GM19025 (cell line): ENCODE measurements at regions not wholly inside any gene's neighbourhood (a gene's known extent, or its start where the extent isn't known, plus 50 kb on each side); places are given as distances from the start of the nearest gene placed in this dataset.
A peak's percentile ranks its signal among the peaks of the same experiment; 100 is the strongest.

ENCODE experiments used
- ATAC-seq: cut with Tn5 transposase; IDR thresholded peaks from one replicate; pipeline ENCODE4 v1.9.1; 2021; ENCODE audit warnings: mild to moderate bottlenecking, low read depth, moderate library complexity; ENCODE audit not compliant: unreplicated experiment

DNA sequence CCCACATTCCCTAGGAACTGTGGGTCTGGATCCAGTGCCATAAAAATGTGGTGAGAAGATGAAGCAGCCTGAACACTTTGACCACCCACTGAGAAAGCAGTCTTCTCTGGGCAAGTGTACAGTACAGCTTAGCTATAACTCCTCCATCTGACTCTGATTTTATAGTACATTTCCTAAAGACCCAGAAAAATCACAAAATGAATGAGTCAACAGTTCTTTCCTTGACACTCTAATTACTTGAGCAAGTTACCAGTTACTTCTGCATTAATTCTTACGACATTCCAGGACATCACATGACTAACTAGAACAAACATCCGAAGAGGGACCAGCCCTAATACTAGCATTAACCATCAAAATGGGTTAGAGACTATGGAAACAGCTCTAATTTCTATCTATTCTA, 148.1 kb upstream of the PEX5L start:
- no peak for ATAC-seq

DNA sequence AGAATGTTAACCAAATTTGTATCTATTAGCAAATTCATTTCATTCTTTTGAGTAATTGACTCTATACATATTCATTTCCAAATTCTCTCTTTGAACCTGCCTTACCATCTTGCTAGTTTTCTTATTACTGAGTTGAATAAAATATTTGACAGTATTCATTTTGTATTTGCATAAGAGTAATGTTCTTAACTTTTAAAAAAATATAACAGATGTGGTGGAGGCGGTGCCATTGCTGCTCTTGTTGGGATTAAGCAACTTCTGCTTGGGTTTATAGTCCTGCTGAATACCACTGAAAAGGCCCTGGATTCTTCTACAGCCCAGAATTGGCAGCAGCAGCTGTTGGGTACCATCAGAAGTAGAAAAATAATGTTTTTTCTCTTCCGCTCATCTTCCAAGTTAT, 148.9 kb upstream of the PEX5L start:
- no peak for ATAC-seq

DNA sequence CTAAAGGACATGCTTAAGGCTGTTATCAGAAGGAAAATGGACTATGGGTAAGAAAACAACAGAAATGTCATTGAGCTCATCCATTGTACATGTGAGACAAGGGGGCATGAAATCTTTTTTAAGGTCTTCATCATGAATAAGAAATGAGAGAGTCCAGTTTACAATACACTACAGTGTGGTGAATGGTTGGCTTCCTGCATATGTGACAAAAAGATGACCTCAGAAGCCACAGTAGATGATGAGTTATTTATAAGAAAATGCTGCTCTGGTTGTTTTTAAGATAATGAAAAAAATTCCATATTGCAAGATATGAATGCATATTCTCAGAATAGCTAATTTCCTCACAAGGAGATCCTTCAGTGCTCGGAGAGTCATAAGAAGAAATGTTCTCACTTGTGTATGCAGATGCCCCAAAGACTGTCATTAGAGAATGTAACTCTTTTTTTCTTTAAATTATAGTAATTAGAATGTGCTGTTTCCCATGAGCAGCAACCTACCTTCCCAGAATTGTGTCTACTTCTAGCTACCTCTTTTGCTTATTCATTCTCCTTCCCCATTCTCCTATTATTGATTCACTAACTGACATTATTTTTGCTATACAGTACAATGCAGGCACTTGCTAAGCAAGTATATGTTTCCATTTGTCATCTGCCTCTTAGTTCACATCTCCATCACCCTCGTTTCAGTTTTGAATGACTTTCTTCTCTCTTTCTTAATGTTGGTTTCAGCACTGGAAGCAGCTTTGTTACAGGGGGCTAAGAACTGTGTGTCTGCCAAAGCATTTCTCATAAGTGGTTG, 152.0 kb upstream of the PEX5L start:
- ATAC-seq, result peak; percentile 85

DNA sequence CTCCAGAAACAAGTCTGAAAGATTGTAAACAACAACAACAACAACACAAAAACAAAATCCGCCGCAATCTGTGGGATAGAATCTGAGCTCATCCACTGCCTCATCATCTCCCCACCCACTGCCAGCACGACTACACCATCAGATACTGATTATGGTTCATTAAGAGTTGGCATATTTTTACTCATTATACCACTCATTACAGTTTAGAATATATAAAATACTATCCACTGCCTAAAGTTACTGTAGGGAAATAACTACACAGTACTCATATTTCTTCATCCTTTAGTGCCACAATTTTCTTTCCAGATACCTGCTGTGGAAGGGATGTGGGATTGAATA, 152.5 kb upstream of the PEX5L start:
- ATAC-seq, result no peak

DNA sequence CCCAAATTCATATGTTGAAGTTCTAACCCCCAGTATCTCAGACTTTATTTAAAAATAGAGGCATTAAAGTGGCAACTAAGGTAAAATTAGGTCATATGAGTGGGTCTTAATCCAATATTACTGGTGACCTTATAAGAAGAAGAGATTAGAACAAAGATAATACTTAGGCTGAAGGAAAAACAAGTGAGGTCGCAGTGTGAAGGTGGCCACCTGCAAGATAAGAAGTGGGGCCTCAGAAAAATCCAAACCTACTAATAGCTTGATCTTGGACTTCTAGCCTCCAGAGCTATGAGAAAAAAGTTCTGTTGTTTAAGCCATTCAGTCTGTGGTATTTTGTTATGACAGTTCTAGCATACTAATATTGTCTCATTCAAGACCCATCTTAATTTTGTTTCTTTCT, 159.9 kb upstream of the PEX5L start:
- ATAC-seq, result no peak

DNA sequence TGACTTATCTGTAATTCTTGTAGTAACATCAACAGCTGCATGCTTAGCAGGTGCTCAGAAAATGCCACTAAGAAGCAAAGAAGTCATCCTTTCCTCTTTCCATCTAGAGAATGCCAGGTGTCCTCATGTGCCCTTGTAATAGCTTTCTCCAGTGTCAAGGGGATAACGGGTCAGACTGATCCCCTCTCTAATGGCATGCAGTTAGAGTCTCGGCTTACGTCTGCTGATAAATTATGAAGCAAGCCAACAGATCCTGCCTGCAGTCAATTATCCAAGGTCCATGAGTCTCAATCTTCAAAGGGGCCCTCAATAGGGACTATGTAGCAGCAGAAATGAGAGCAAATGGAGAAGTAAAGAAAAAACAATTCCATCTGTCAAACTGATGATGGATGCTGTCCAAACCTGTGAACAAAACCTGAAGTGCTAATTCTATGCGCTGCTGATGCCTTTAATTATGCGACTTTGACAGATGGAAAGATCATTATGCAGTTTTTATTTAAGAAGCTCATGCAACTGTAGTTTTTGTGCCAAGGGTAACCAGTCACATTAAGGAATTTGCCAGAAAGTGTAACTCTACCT, 162.8 kb upstream of the PEX5L start:
- no peak for ATAC-seq

DNA sequence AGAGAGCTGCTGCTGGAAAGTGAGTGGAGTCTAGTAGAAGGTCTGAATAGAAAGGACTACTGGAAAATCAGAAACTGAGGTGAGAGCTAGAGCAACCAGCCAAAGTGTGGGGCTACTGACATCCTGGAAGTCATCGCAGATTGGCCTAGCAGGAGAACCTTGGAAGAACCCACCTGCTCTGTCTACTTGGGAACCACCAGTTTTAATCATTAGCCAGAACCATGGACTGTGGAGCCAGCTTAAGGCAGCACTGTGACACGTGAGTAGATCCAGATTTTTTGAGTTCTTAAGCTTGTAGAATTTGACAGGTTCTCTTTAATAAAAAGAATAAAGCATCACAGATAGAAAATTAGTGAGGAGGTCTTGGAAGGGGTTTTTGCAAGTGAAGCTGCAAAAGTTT, 179.1 kb upstream of the PEX5L start:
- no peak for ATAC-seq

DNA sequence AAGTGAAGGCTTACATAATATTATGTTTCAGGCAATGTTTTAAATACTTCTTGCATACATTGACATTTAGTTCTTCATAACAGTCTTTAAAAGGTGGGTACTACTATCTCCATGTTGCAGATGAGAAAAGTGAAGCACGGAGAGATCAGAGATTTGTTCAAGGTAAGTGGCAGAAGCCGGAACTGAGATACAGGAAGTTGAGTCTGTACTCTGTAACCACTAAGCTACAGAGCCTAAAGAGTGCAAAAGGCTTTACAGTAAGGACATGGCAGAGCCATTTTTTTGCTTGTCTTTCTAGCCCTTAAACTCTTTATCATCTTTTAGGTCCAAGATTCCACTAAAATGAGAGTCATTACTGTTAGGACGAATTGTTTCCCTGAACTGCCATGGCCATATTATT, 186.5 kb upstream of the PEX5L start:
- no peak for ATAC-seq

DNA sequence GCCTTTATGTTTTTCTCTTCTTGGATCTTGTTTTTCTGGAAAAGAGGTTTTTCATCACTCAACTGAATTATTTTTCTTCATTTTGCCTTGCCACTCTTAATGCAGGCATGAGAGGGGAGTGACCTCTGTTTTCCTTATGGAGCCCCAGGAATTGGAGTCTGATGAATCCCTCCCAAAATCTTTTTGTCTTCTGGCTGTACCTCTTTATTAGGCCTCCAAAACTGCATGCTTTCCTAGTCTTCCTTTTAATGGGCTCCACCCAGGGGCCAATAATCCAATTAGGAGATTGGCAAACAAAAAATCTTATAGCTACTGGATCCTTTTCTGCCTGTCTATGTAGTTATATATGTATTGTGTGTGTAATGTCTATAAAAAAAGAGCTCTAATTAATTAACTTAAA, 192.4 kb upstream of the PEX5L start:
- no peak for ATAC-seq

DNA sequence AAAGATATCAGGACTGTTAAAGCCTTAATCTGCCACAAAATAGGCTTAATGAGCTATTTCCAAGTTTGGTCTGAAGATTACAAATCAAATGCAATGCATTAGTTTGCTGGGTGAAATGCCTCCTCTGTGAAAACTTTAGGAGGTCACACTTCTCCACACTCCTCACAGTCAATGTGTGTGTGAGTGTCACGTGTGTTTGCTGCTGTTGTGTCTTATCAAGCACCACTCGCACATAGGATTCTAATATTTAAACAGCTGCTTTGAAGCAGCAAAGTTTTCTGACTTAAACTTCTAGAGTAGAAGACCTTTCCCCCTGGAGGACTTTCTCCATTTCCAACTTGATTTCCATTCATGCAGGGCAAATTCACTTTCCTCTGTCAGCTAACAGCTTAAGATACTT, 203.2 kb upstream of the PEX5L start:
- no peak for ATAC-seq

DNA sequence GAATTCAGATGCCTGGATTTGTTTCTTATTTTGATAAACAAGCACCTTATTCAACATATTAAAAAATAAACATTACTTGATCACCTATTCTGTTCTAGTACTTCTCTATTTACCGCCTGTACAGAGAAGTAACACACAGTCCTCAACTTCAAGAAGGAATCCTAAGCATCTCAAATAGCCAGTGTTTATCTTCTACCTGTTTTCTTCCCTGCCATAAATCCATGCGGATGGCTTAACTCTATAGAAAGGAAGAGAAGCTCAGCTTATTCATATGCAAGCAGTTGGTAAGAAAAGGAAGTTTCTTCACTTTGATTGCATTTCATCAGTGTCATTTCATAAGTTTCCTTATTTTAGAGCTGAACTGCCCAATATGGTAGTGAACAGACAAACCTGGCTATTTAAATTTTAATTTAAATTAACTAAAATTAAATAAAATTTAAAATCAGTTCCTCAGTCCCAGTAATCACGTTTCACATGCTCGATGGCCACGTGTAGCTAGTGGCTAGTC, 210.0 kb upstream of the PEX5L start:
- ATAC-seq, result no peak

DNA sequence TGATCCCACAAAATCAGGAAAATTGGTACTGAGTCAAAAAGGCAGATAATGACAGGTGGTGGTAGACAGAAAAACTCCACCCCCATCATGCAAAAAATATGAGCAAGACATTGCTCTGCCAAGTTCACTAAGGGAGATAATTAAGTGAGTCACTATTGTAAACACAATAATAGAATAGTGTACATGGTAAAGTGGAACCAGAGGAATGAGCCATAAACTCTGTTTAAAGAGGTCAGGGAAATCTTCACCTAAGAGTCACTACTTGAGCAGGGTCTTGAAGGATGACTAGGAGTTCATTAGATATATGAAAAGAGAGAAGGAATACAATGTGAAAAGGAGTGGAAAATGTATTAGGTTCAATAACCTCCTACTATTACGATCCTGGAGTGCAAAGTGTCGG, 213.4 kb upstream of the PEX5L start:
- no peak for ATAC-seq

DNA sequence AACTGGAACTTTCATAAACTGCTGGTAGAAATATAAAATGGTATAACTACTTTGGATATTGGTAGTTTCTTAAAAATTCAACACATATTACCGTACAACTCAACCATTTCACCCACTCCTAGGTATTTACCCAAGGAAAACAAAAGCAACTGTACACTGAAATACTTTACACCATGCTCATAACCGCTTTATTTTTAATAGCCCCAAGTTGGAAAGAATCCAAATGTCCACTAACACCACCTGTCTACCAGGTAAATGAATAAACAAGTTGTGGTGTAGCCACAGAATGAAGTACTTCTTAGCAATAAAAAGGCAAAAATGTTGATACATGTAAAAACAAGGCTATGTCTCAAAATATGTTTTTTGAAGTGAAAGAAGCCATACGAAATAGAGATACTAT, 215.9 kb upstream of the PEX5L start:
- ATAC-seq, result no peak

DNA sequence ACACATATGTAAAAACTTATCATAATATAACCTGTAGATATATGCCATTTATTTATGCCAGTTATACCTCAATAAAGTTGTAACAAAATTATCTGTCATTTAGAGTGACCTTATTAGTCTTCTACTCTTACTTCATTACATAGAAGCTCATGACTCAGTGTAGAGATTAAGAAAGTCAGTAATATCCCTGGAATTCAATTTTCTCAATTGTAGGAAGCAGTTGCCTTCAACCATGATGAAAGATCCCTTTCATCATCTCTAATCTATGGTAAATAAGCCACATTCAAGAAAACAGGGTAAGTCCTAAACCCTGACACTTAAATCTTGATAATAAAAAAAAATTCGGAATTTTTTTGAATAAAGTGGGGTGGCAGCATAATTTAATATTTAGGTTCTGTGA, 216.5 kb upstream of the PEX5L start:
- ATAC-seq, result no peak

DNA sequence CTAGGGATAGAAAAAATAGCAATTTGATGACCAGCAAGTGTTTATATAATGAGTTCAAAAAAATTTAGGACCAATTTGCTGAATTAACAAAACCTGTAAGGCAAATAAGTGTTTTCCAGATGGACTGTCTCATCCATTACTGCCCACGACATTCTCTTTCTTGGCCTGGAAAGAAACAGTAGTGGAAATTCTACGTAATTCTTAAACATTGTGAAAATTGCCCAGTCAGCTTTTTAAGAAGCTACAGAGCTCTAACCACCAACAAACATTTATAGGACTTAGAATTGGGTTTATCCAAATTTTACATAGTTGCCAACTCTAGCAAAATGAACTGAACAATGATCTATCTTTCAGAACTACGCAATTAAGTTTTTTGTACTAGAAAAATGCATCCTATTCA, 227.7 kb upstream of the PEX5L start:
- ATAC-seq, result no peak

DNA sequence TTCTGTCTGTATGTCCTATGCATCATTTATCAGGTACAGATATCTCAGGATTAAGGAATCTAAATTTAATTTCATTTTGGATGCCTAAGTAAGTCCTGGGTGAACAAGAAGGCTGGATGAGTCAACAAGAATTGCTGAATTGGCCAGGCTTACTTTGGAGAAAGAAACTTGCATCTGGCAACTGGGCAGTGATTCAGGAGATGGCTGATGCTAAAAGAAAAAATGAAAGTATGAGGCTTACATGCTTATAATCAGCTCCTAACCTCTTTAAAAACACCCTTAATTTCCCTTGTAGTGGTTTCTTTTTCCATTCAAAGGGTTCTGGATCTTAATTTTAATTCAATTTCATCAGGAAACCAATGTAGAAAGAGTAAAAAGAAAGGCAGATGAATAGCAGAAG, 228.8 kb upstream of the PEX5L start:
- ATAC-seq, result no peak

DNA sequence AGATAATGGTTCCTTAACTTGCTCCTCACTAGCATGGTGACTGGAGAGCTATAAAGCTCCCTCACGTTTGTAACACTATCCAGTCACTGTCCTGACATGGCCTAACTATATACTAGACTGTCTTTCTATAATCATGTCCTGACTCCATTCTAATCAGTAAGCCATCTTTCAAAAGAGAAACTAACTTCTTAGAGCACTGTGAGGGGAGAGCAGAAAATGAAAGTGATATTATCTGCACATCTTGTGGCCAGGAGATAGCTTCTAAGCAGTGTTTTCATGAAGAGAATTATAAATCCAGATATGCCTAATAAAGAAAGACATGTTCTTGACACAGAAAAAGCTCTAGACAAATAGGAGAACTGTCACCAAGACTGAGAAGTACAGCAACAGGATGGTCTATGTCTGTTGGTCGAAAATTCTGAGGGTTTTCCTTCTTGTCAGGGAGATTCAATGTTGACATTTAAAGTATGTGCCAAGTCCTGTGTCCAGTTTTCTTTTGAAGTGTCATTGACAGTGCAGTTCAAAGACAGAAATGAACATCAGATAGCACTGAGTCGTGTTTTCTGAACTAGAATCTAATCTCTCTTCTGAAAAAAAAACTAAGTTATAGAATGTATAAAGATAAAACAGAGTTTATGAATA, 230.6 kb upstream of the PEX5L start:
- ATAC-seq, result peak; percentile 99

DNA sequence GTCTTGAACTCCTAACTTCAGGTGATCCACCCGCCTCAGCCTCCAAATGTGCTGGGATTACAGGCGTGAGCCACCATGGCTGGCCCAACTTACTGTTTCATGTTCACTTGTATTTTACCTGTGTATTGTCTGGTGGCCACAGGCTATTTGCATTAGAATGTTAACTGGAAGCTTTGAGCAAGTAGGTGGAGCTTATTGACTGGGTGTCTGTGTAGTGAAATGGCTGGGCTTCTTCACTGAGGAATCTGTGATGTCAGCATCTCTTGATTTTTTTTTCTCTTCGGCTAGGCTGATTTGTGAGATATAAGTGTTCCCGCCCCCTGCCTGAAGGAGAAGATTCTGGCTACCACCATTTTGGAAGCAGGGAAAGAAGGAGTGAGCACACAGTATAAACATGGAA, 237.8 kb upstream of the PEX5L start:
- ATAC-seq, result no peak

DNA sequence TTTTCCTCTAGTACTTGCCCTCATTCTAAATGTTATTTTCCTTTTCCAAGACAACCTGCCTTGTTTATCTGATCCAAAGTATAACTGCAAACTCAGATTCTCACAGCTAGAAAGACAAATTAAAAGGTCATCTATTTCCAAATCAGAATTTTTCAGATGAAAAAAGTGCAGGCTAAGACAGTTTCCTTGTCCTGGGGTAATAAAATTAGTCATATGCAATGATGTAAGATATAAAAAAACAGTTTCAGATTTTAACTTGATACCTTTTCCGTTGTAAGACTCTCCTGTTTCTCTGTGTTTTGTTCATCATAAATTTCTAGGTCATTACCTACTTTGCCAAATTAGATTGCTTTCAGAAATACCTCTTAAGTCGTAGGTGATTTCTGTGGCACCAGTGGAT, 238.4 kb upstream of the PEX5L start:
- no peak for ATAC-seq

DNA sequence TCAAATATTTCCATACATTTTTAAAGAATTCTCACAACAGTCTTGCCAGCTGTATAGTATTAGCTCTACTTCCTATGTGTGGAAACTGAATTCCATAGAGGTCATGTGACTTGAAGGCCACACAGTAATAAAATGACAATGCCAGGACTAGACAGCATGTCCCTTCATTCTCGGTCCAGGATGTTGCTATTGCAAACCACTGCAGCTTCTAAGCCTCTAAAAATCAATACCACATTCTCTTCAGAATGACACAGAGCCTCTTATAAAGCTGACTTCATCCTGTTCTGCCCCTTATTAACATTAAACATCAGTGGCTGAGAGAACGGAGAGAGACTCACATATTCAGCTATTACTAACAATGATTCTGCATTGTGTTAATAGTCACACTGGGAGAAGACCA, 240.3 kb upstream of the PEX5L start:
- ATAC-seq, result no peak

DNA sequence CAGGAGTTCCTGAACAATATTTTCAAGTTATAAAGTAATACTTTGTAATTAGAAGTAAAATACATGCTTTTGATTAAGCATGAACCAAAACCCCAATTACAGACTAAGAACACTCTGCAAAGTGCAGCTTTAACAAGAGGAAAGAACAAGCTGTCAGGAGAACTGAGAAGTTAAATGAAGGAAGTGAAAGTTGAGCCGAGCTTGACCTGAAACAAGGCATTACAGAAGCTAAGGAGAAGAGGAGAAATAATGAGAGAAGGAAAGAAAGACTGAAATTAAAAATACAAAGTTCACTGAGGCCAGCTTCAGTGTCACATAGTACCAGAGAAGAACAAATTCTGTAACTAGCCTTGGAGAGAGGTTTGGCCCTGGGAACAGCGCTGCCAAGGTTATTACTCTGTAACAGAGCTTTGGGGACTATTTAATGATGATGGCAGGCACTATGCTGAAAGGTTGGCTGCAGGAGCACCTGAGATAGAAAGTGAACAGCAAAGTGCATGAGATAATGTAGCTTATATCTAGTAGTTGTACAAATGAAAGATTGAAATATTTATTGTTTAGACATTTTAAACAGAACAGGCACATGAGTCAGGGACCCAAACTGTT, 241.9 kb upstream of the PEX5L start:
- peak; percentile 93 for ATAC-seq

DNA sequence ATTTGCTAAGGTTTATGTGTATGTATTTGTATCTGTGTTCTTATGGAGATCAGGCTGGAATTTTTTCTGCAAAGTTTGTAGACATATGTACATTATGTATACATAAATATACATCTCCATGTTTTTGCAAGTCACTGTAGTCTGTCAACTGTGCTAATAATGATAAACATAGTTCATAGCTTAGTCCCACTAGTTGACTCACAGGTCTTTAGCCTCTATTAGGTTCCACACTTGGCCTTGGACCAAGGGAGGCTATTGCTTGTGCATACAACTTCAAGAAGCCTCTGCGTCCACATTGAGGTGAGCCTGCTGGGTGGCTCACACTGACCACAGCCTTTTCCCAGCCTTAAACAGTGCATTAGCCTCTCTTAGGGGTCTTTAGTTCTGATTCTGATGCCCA, 243.8 kb upstream of the PEX5L start:
- no peak for ATAC-seq
